Erythroblast (primary cell): ENCODE measurements at regions not wholly inside any gene's neighbourhood (a gene's known extent, or its start where the extent isn't known, plus 50 kb on each side); places are given as distances from the start of the nearest gene placed in this dataset.

Experiments
- GATA1 ChIP-seq: IDR thresholded peaks from 2 replicates; pipeline ENCODE4 v1.6.1; 2011; ENCODE audit warnings: low read depth, mild to moderate bottlenecking, control low read depth, low read length, moderate library complexity
- POLR2A ChIP-seq: IDR thresholded peaks from 2 replicates; pipeline ENCODE4 v1.6.1; 2011; ENCODE audit warnings: mild to moderate bottlenecking, low read length

GRCh38 chrX:25383196-25383595 lies 367.4 kb upstream of the ARX start:
- TF ChIP-seq POLR2A (no peak), GATA1 (no peak)
